HG03342 (cell line): ENCODE measurements at regions not wholly inside any gene's neighbourhood (a gene's known extent, or its start where the extent isn't known, plus 50 kb on each side); places are given as distances from the start of the nearest gene placed in this dataset.
"Not testable (repeated sequence)": the region's sequence is repeated elsewhere in the genome, so short reads cannot be mapped to it uniquely, and the experiment has no call there.

ENCODE experiments used
- ATAC-seq: cut with Tn5 transposase; IDR thresholded peaks from one replicate; pipeline ENCODE4 v1.9.1; 2021; ENCODE audit warnings: mild to moderate bottlenecking, moderate library complexity; ENCODE audit not compliant: unreplicated experiment

DNA sequence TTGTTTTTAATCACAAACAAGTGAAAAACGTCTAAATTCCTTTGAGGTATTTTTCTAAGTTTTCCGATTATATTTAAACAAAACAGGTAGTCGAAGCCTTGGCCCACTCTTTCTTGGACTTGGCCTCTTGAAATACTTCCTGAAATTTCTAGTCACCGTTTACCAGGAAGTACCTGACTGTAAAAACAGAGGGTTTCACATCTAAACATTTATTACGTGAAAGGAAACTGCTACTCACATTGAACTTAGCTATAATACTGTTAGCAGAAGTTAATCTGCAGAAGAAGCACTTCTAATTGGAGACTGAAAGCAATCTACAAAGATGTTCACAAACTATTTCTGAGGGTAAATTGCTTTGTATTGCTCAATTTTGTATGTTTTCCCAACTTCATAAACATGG is 526.0 kb upstream of the ADGRL4 start:
- no peak for ATAC-seq

DNA sequence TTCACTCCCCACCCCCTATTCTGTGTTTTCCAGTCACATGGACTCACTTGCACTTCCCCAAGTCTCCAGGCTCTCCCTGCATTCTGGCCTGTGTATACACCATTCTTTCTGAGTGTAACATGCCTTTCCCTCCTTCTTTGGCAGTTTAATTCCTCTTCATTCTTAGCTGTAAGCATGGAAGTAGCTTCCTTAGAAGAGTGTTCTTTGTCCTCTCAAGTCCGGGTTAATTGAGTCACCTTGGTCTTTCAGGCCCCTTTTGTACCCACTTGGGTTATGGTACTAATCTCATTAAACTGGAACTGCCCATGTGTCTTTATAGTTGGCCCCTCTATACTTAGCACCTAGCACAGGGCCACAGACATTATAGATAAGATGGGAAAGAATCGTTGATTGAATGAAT is 525.3 kb upstream of the ADGRL4 start:
- no peak for ATAC-seq

DNA sequence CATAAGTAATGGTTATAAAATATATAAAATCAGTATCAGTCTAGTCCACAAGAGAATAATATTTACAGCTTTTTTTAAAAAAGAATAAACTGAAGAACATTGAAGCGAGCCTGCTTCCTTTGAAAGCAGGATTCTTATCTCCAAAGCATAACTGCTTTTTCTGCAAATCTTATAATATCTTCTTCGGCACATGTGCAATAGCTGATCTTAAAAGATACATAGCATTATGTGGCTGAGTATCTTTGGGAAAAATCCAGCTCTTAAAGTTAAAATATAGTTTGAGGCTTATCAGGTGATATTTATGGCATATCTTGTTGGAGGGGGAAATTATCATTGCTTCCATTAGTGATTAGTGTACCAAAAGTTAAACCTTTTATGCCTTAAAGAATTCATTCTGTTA is 523.9 kb upstream of the ADGRL4 start:
- no peak for ATAC-seq

DNA sequence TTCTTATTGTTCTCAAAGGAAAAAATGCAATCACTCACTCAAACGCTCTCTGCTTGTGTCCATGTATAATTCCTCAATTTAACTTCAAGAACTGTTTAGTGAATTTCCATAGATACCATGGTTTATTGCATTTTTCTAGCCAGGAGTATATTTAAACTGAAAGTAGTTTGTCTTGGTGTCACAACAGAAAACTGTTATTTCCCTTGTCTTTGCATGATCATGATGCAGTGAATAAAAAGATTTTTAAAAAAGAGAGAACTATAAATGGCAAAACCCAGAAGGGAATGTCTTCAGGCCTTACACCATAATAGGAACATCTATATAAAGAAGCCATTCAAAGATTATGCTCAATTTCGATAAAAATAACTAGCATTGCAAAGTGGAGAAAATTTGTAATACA is 523.5 kb upstream of the ADGRL4 start:
- ATAC-seq = no peak

DNA sequence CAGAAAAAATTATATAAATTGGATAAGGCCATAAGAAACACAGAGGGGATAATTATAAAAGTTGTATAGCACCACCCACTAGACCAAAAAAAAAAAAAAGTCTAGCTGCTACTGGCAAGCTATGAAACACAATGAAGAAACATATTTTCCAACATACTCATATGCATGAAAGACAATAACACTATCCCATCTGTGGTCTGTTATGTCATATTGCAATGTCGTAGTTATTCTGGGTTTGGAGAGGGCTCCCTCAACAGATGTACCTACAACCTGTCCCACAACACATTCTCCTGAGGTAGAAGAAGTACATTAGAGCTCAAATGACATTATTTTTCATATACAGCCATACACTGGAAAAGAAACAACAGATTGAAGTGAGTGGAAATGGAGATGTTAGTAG is 517.6 kb upstream of the ADGRL4 start:
- ATAC-seq = no peak

DNA sequence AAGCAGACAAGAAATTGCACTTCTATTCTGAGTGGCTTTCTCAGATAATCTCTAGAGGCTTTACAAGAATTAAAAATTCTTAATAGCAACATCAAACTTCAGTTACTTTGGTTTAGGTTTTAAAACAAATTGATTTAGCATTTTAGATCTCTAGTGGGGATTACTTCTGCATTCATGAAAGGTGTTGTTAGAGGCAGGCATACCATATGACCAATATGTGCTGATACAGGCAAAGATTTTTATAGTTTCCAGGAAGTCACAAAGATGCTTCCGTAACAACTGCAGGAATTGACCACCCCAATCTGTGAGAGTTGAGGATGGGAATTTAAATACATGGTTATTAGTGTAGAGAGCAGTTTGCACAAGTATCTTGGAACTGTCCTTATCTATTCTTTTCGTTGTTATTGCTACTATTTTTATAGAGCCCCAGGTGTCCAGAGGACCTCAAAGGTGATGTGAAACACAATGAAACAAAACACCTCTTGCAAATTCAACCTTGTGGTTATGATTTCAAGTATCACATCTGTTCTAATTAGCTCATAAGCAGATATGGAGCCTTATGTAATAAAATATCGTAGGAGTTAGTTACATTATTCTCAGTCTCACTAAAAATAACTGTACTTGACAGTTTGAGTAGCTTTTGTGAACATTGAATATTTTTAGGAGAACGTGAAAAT is 512.7 kb upstream of the ADGRL4 start:
- ATAC-seq = no peak

DNA sequence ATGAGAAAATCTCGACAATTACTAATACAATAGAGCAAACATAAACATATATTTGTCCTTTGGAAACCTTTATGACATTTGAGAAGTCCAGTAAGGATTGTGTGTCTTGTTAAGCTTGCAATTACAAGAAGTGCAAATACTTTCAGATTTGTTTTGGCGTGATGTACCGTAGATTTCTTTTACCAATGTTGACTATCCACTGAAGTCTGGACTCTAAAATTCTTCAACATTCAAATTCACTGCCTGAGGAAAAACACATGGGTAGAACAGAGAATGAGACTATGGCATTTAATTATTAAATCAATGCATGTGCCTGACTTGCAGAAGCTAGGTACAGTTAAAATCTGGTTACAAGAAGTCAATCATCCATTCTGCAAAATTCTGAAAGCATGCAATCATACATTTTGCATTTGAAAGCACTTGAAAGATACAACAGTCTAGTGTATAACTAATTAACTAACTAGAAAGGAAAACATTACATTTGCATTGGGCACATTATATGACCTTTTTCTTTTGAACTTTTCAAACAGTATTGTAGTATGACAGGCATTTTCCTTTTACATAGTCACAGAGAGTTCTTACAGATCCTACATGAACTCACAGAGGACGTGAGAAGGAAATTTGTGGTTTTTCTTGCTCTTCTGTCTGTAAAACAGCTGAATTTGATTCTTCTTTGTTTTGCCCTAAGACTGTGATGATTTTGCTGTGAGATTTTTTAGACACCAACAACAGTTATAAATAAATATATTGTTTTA is 511.1 kb upstream of the ADGRL4 start:
- ATAC-seq = no peak

DNA sequence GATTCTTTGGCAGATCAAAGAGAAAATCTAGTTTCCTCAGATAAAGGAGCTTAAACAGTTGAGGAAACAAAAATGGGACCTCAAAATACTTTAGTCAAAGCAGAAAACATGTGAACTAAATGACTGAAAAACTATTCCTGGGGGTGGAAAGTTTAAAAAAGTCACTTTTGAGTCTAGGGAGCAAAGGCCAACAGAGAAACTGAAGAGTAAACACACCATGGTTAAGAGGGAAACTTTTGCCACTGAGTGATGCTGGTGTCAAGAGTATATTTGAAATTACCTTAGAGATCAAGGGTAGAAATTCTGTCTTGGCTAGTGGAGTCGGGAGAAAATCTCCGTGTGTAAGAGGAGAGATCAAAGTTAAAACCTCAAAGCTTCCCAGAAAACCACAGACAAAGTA is 501.2 kb upstream of the ADGRL4 start:
- no peak for ATAC-seq

DNA sequence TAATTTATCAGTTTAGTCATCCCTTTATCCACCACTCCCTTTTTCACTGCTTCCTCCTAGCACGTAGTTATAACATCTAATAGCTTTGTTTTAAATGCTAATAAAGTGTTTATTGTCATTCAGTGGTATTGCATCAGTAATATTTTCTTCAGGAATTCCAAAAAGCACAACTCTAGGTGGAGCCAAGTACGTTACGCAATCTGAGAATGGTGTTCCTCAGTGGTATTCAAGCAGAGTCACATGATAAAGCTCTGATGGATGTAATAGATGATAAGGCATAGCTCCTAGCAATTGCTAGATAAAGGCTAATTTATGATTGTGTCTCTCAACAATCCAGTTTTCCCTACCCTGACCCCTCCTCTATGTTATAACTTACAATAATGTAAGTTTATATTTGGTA is 494.6 kb upstream of the ADGRL4 start:
- ATAC-seq = no peak

DNA sequence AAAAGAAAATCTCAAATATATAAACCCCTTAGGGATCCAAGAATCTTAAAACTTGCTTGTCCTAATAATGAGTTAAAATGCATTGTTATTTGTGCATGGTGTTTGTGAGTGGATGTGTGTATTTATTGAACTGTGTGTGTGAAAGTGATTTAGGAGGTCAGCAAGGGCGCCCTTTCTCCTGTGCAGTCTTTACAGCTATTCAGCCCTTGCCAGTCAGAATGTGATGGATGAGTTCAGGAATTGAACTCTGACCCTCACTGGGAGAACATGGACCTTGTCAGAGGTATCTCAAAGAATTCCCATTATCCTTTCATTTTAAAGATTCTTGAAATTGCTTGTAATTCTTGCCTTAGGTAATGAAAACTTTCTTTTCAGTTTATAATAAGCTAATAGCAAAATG is 493.0 kb upstream of the ADGRL4 start:
- ATAC-seq = no peak

DNA sequence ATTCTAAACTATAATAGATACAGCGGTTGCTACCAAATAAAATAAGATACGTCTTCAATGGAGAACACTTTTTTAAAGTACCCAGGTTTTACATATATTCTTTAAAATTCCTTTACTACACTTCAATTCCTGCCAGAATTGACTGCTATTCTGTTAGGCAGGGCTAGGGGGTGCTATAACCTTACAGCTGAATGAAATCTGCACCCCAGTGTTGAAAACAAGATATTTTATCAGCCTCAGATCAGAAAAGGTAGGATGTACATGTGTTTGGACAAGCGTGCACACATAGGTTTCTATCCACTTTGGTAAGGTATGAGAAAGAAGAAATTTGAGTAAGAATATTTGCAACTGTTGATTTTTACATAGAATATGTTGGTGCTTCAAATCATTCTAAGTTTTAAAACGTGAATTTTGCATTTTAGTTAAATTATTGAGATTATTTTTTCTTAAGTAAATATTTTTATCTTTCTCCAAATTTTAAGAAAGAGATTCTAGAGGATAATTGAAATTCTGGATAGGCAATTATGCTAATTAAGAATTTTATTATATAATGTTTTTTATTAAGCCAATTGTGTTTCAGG is 490.8 kb upstream of the ADGRL4 start:
- peak; percentile 90 for ATAC-seq

DNA sequence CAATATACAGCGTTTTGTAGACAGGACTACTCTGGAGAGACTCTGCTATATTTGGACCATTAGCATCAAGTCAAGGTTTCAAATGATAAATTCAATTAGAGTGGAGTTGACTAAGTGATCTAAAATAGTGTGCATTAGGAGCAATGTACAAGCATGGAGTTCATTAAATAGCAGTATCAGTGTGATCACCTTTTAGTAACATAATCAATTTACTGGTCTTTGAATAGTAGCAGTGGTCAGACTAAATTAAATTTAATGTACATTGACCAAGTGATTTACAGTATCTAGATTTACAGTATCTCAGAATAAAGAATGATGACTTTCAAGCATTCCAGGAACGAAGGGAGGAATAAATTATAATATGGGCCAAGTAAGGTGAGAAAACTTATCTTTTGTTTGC is 489.6 kb upstream of the ADGRL4 start:
- ATAC-seq = no peak

DNA sequence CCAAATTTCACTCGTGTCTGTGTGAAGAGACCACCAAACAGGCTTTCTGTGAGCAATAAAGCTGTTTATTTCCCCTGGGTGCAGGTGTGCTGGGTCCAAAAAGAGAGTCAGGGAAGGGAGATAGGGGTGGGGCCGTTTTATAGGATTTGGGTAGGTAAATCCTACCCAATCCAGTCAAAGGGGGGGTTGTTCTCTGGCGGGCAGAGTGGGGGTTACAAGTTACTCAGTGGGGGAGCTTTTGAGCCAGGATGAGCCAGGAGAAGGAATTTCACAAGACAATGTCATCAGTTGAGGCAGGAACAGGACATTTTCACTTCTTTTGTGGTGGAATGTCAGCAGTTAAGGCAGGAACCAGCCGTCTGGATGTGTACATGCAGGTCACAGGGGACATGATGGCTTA is 487.2 kb upstream of the ADGRL4 start:
- not testable (repeated sequence) for ATAC-seq

DNA sequence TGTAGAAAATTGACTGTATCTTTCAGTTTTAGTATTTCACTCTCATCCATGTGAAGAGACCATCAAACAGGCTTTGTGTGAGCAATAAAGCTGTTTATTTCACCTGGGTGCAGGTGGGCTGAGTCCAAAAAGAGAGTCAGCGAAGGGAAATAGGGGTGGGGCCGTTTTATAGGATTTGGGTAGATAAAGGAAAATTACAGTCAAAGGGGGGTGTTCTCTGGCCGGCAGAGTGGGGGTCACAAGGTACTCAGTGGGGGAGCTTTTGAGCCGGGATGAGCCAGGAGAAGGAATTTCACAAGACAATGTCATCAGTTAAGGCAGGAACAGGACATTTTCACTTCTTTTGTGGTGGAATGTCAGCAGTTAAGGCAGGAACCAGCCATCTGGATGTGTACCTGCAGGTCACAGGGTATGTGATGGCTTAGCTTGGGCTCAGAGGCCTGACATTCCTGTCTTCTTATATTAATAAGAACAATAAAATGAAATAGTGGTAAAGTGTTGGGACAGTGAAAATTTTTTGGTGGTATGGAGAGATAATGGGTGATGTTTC is 482.1 kb upstream of the ADGRL4 start:
- ATAC-seq = not testable (repeated sequence)

DNA sequence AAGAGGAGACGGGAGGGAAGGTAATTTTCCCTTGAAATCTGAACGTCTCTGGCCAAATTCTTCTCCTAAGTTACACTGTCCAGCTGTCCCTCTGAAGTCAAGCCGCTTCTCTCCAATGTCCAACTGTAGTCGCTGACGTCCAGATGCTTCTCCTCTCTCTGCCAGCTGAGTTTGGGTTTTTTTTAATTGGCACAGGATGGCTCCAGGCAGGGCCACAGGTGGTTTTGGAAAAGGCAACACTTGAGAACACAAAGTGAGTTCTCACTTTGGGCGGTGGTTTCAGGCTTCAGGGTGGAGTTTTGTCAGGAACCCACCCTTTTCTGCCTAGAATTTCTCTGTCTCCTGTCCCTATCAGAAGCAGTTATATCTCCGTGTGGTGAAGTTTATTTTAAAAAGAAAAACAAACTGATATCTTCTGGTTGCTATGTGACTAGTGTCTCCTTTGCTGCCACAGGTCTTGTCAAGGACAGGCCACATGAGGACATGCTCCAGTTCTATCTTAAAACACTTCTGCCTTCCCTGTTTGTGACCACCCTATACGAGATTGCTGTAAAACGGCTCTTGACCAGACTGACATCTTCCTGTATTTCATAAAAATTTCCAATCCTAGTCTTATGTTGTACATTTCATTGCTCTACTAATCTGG is 472.3 kb upstream of the ADGRL4 start:
- ATAC-seq = no peak

DNA sequence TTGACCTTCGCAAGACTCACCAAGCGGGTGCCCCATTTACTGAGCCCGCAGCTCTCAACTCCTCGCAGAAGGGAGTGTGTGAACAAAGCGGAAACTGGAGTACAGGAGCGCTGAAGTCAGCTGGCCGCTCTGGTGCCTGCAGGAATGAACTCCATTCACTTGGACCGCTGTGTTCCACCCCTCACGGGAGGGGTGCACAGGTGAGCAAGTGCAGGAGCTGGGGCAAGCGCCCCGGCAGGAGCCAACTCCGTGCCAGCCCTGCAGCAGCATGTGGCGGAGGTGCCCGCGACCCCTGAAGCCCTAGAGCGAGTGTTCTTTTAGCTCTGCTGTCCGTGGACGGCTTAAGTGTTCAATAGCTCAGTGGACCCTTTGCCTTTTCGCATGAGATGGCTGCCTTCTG is 471.6 kb upstream of the ADGRL4 start:
- no peak for ATAC-seq

DNA sequence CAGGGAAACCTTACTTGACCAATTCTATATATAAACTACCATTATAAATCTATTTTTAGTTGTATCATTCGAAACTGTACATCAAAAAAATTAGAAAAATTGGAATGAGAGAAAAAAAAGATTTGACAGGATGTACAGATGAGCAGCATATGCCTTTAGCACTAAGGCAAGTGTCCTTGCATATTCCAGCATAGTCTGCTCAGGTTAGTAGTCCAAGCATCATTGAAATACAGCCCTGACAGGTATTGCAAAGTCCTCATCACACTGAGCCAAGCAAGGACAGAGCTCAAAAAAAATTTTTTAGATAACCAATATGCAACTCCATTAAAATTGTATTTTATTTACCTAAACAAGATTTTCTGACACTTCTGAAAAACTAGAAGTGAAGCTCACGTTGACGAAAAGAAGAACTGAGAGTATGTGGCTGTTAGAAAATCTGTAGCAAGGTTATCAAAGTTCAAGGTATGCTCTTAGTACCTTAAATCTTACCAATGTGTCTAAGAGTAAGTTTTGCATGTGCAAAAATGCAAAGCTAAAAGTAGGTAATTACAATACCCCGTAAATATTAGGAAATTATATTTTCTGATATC is 465.6 kb upstream of the ADGRL4 start:
- ATAC-seq = peak; percentile 73

DNA sequence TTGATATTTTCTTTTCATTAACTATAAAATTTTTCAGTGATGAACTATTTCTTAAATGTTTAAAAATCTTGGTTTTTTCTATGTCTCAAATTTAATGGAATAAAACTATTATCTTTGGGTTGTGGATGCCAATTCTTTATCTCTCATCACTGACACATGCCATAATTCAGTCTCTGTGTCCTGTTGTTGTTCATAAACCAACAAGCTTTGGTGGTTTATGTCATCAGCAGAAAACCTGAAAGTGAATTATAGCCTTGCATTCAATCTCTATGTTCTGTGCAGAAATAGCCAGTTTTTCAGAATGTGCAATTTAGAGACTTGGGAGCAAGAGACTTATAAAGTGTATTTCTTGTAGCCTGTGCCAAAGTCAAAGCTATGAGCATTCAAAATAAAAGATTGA is 462.6 kb upstream of the ADGRL4 start:
- no peak for ATAC-seq

DNA sequence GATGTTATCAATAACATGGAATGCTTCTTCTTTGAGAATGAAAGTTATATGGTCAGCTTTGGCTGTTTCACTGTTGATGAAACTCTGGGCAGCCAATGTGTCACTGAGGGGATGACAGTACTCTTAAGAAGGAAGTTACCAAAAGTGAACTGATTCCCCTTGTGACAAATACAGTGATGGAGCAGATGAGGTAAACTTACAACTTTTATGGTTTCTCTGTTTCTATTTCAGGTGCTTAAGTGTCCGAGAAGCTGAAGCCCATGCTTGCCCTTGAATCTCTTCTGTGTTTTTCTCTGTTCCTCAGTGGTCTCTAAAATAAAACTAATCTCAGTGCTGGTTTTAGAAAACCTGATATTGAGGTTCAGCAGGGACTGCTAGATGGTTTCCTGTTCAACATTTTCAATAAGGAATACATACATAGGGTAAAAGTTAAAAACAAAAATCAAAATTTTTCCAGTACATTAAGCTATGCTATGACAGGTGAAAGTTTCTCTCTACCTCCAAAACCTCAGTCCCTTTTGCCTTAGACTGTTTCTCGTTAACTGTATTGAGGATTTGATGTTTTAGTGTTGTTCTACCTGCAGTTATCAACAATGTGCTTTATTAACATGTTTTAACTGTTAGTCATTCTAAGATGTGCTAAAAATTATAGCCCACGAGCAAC is 454.4 kb upstream of the ADGRL4 start:
- peak; percentile 92 for ATAC-seq

DNA sequence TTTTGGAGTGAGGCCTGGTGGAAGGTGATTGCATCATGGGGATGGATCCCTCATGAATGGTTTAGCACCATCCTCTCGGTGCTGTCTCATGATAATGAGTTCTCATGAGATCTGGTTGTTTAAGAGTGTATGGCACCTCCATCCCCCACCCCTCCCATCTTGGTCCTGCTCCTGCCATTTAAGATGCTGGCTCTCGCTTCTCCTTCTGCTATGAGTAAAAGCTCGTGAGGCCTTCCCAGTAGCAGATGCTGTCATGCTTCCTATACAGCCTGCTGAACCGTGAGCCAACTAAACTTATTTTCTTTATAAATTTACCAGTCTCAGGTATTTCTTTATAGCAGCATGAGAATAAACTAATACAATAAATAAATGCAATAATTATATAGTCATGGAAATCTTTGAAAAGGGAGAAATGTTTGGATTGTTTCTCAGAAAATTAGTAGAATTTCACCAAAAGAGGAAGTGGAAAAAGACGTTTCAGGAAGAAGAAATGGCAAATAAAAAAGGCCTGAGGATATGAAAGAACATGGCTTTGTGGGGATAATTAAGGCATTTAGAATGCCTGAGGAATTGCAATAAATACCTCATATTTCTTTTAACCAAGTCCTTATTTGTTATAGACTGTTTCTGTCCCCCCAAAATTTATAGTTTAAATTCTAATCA is 451.2 kb upstream of the ADGRL4 start:
- ATAC-seq = no peak
